ENCODE measurements at regions not wholly inside any gene's neighbourhood (a gene's known extent, or its start where the extent isn't known, plus 50 kb on each side); places are given as distances from the start of the nearest gene placed in this dataset.

GRCh38 chr16:17804857-17805256 is 334.1 kb upstream of the XYLT1 start:
- TF ChIP-seq, protein P1, sequence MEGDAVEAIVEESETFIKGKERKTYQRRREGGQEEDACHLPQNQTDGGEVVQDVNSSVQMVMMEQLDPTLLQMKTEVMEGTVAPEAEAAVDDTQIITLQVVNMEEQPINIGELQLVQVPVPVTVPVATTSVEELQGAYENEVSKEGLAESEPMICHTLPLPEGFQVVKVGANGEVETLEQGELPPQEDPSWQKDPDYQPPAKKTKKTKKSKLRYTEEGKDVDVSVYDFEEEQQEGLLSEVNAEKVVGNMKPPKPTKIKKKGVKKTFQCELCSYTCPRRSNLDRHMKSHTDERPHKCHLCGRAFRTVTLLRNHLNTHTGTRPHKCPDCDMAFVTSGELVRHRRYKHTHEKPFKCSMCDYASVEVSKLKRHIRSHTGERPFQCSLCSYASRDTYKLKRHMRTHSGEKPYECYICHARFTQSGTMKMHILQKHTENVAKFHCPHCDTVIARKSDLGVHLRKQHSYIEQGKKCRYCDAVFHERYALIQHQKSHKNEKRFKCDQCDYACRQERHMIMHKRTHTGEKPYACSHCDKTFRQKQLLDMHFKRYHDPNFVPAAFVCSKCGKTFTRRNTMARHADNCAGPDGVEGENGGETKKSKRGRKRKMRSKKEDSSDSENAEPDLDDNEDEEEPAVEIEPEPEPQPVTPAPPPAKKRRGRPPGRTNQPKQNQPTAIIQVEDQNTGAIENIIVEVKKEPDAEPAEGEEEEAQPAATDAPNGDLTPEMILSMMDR (IDR thresholded peaks at IDR 0.05; ENCODE audit: low read depth, low read length): no peak
- no peak overlapping the region for H3K4me3 ChIP-seq (ENCODE audit: low read depth, low read length)

- TF ChIP-seq, protein P1 (IDR thresholded peaks at IDR 0.05; ENCODE audit: low read depth, low read length): no peak
- H3K4me3 ChIP-seq (ENCODE audit: low read depth, low read length): no peak overlapping the region
Measured at GRCh38 chr16:17803625-17804410, 333.1 kb upstream of the XYLT1 start.

- TF ChIP-seq, protein P1 (IDR thresholded peaks at IDR 0.05; ENCODE audit: low read depth, low read length): no peak
- no peak overlapping the region for H3K4me3 ChIP-seq (ENCODE audit: low read depth, low read length)
Measured at GRCh38 chr16:17802571-17802970, 331.8 kb upstream of the XYLT1 start.

DNA sequence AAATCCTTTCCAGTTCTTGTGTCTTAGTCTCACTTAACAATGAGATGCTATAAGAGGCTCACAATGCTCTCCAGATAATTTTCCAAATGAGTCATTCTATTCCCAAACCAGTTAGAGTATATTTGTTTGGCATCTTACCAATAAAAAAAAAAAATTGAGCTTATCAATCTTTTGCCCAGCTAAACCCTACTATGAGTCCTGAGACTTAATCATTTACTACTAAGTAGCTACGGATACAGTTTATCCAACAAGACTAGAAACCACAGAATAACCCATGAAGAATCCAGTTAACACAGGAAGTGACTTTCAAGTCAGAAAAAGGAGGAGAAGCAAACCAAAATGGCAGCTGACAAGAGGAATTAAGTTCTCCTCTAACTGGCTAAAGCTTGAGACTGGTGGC is 330.3 kb upstream of the XYLT1 start:
- TF ChIP-seq, protein P1 (IDR thresholded peaks at IDR 0.05; ENCODE audit: low read depth, low read length): no peak
- no peak overlapping the region for H3K4me3 ChIP-seq (ENCODE audit: low read depth, low read length)

DNA sequence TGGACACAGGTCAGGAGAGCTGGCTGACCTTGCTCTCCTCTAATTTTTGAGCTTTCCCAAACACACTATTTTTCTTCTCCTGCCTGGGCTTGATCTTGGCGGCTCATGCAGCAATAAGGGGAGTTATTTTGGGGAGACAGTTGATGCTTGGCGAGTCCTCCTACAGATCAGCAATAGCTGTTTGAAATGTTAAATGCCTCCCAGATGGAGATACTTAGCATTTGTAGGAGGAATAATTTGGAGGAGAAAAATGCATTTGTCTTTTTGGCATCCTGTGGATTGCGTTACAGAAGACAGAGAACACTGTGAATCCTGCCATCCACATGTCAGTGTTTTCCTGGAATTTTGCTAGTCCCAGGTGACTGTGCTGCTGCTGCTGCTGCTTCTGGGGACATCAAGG is 328.0 kb upstream of the XYLT1 start:
- TF ChIP-seq, protein P1 (IDR thresholded peaks at IDR 0.05; ENCODE audit: low read depth, low read length): no peak
- H3K4me3 ChIP-seq (ENCODE audit: low read depth, low read length): no peak overlapping the region

DNA sequence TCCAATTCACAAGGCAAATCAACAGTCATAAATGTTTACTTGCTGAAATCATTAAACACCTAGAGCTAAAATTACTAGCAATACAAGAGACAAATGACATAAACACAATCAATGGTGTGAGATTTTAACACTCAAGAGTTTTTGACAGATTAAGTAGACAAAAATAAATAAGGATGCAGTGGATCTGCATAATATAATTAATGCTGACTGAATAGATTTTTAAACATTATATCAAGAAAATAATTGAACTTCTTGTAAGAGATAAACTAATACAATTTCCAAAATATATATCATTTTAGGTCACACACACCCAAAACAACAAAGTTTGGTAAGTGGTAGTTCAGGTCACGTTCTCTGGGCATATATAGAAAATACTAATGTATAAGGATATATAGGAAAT is 322.6 kb upstream of the XYLT1 start:
- H3K4me3 ChIP-seq (ENCODE audit: low read depth, low read length): no peak overlapping the region
- TF ChIP-seq, protein P1 (IDR thresholded peaks at IDR 0.05; ENCODE audit: low read depth, low read length): no peak

- TF ChIP-seq, protein P1 (IDR thresholded peaks at IDR 0.05; ENCODE audit: low read depth, low read length): no peak
- no peak overlapping the region for H3K4me3 ChIP-seq (ENCODE audit: low read depth, low read length)
Measured at GRCh38 chr16:17784073-17784472, 313.3 kb upstream of the XYLT1 start.

All from WI38 (cell line).